H1 (cell line): ENCODE measurements at regions not wholly inside any gene's neighbourhood (a gene's known extent, or its start where the extent isn't known, plus 50 kb on each side); places are given as distances from the start of the nearest gene placed in this dataset.

Source experiments
- CTCF ChIA-PET: fragments of 300-600 bp; sonication (Branson Sonifier 250); formaldehyde crosslinking; loops from one replicate; lab custom pipeline; 2021; ENCODE audit not compliant: partially characterized antibody; lab: Charles Lee
- POLR2A ChIA-PET: fragments of 300-600 bp; sonication (Branson Sonifier 250); formaldehyde crosslinking; loops from one replicate; lab custom pipeline; 2021; ENCODE audit warnings: inconsistent platforms; ENCODE audit not compliant: partially characterized antibody; lab: Charles Lee
- DNase-seq, 2 experiments: peaks; one replicate each; pipeline versions ENCODE4 v3.0.0 to v3.0.0-alpha.2; 2010 to 2022; ENCODE audit warnings: low spot score in 2 of 2, low read depth in 1 of 2, mixed read lengths in 1 of 2
- FAIRE-seq: peaks from 2 replicates; lab custom pipeline; 2011; peaks lifted over from hg19 to GRCh38; lab: Jason Lieb, UNC
- H2AFZ ChIP-seq: 2 replicates; pipeline ENCODE4 v1.8.1; 2012; ENCODE audit warnings: low read length, inconsistent platforms
- H2AK5ac ChIP-seq: 2 replicates; pipeline ENCODE4 v1.6.1; 2013; ENCODE audit warnings: low read depth, low read length
- H2BK120ac ChIP-seq: replicated peaks from 2 replicates; pipeline ENCODE3; 2013; ENCODE audit warnings: low read depth, low read length, inconsistent platforms
- H2BK12ac ChIP-seq: 2 replicates; pipeline ENCODE4 v1.6.1; 2013; ENCODE audit warnings: low read depth, low read length
- H2BK15ac ChIP-seq: 2 replicates; pipeline ENCODE4 v1.6.1; 2013; ENCODE audit warnings: low read length
- H2BK20ac ChIP-seq: 2 replicates; pipeline ENCODE4 v1.6.1; 2013; ENCODE audit warnings: low read length
- H2BK5ac ChIP-seq: 2 replicates; pipeline ENCODE4 v1.6.1; 2013; ENCODE audit warnings: low read depth, low read length
- H3K14ac ChIP-seq: 2 replicates; pipeline ENCODE4 v1.6.1; 2013; ENCODE audit warnings: inconsistent platforms; ENCODE audit not compliant: insufficient read length
- H3K18ac ChIP-seq: 2 replicates; pipeline ENCODE4 v1.6.1; 2013; ENCODE audit warnings: low read length; ENCODE audit errors: extremely low read depth
- H3K23ac ChIP-seq: 2 replicates; pipeline ENCODE4 v1.6.1; 2013; ENCODE audit warnings: inconsistent platforms; ENCODE audit not compliant: insufficient read length
- H3K23me2 ChIP-seq: 2 replicates; pipeline ENCODE4 v1.6.1; 2013; ENCODE audit warnings: low read depth, low read length
- H3K27ac ChIP-seq: 2 replicates; pipeline ENCODE4 v1.6.1; 2011; ENCODE audit warnings: low read depth, low read length, inconsistent platforms
- H3K27me3 ChIP-seq, 4 experiments: replicated peaks in 1 of 4; 1 replicate in 1 of 4; 2 replicates in 3 of 4; pipeline versions ENCODE4 v1.6.1 to v1.8.1; 2011 to 2013; ENCODE audit warnings: low read length in 3 of 4, mild to moderate bottlenecking in 3 of 4, inconsistent platforms in 2 of 4, mixed read lengths in 2 of 4, moderate library complexity in 1 of 4; ENCODE audit not compliant: control insufficient read depth in 3 of 4, insufficient read depth in 3 of 4; ENCODE audit errors: extremely low read depth in 1 of 4
- H3K36me3 ChIP-seq, 4 experiments: 2 replicates each; pipeline versions ENCODE4 v1.6.1 to v1.8.1; 2011 to 2013; ENCODE audit warnings: mild to moderate bottlenecking in 4 of 4, low read length in 3 of 4, moderate library complexity in 2 of 4, control low read depth in 1 of 4, inconsistent platforms in 1 of 4; ENCODE audit not compliant: insufficient read depth in 4 of 4, control insufficient read depth in 2 of 4
- H3K4ac ChIP-seq: replicated peaks from 2 replicates; pipeline ENCODE3; 2013; ENCODE audit warnings: low read length, low read depth, mixed read lengths, inconsistent platforms; ENCODE audit not compliant: insufficient read length
- H3K4me1 ChIP-seq, 4 experiments: replicated peaks in 1 of 4; 1 replicate in 1 of 4; 2 replicates in 3 of 4; pipeline versions ENCODE4 v1.6.1 to v1.8.1; 2011 to 2013; ENCODE audit warnings: low read length in 3 of 4, inconsistent platforms in 2 of 4, mixed read lengths in 1 of 4; ENCODE audit not compliant: insufficient read depth in 4 of 4, control insufficient read depth in 3 of 4
- H3K4me2 ChIP-seq, 2 experiments: 2 replicates each; pipeline versions ENCODE4 v1.6.1 to v1.8.1; 2011 to 2013; ENCODE audit warnings: low read depth in 2 of 2, low read length in 2 of 2, control low read depth in 1 of 2, inconsistent platforms in 1 of 2, mild to moderate bottlenecking in 1 of 2; ENCODE audit not compliant: insufficient read depth in 1 of 2
- H3K4me3 ChIP-seq, 4 experiments: fragments of 200-600, 300-600 bp in 1 of 4; sonication (generic), shearing (Covaris generic), sonication (Bioruptor Twin) in 1 of 4; 2 replicates each; pipeline versions ENCODE4 v1.5.1 to v1.8.1; 2011 to 2016; ENCODE audit warnings: low read length in 4 of 4, low read depth in 3 of 4, control low read depth in 2 of 4, inconsistent platforms in 2 of 4, mild to moderate bottlenecking in 2 of 4, mixed read lengths in 1 of 4, moderate library complexity in 1 of 4; ENCODE audit not compliant: insufficient read depth in 2 of 4; ENCODE audit errors: extremely low read depth in 1 of 4
- H3K56ac ChIP-seq: replicated peaks from 2 replicates; pipeline ENCODE3; 2013; ENCODE audit warnings: low read depth, mild to moderate bottlenecking, mixed read lengths, low read length, inconsistent platforms; ENCODE audit not compliant: insufficient read length
- H3K79me1 ChIP-seq: 2 replicates; pipeline ENCODE4 v1.6.1; 2013; ENCODE audit warnings: low read depth, low read length, control low read depth
- H3K79me2 ChIP-seq, 2 experiments: 2 replicates each; pipeline versions ENCODE4 v1.6.1 to v1.8.1; 2012 to 2013; ENCODE audit warnings: low read length in 2 of 2, mild to moderate bottlenecking in 2 of 2, inconsistent platforms in 1 of 2; ENCODE audit not compliant: insufficient read depth in 2 of 2, control insufficient read depth in 1 of 2
- H3K9ac ChIP-seq, 4 experiments: replicated peaks in 1 of 4; 1 replicate in 1 of 4; 2 replicates in 3 of 4; pipeline versions ENCODE4 v1.6.1 to v1.8.1; 2011 to 2013; ENCODE audit warnings: low read depth in 3 of 4, low read length in 3 of 4, control low read depth in 2 of 4, mild to moderate bottlenecking in 2 of 4, moderate library complexity in 2 of 4, inconsistent platforms in 1 of 4; ENCODE audit errors: extremely low read depth in 1 of 4
- H3K9me3 ChIP-seq, 2 experiments: 2 replicates each; pipeline versions ENCODE4 v1.6.1 to v1.8.1; 2012 to 2013; ENCODE audit warnings: mild to moderate bottlenecking in 2 of 2, moderate library complexity in 2 of 2, control low read depth in 1 of 2, inconsistent platforms in 1 of 2, low read depth in 1 of 2, low read length in 1 of 2, mixed read lengths in 1 of 2; ENCODE audit not compliant: insufficient read depth in 2 of 2
- H4K20me1 ChIP-seq, 2 experiments: replicated peaks in 1 of 2; 2 replicates each; pipeline versions ENCODE3 to v1.8.1; 2011 to 2013; ENCODE audit warnings: inconsistent platforms in 2 of 2, low read length in 2 of 2, mild to moderate bottlenecking in 1 of 2; ENCODE audit not compliant: insufficient read depth in 2 of 2, control insufficient read depth in 1 of 2
- H4K5ac ChIP-seq: 2 replicates; pipeline ENCODE4 v1.6.1; 2013; ENCODE audit warnings: low read length, low read depth, mixed read lengths, inconsistent platforms; ENCODE audit not compliant: insufficient read length
- H4K8ac ChIP-seq: 2 replicates; pipeline ENCODE4 v1.8.0; 2013; ENCODE audit warnings: mild to moderate bottlenecking, moderate library complexity, low read length, inconsistent platforms; ENCODE audit not compliant: insufficient read depth; ENCODE audit errors: extremely low read depth
- H4K91ac ChIP-seq: replicated peaks from 2 replicates; pipeline ENCODE3; 2013; ENCODE audit warnings: low read length, mixed read lengths, inconsistent platforms; ENCODE audit not compliant: insufficient read length
- CTBP2 ChIP-seq: IDR thresholded peaks from 2 replicates; pipeline ENCODE4 v1.7.0; 2011; ENCODE audit warnings: borderline replicate concordance, mild to moderate bottlenecking, moderate library complexity, mixed read lengths, low read length; ENCODE audit not compliant: insufficient read depth, insufficient read length
- EGR1 ChIP-seq: IDR thresholded peaks from 2 replicates; pipeline ENCODE4 v1.6.1; 2011; ENCODE audit warnings: low read depth, low read length, borderline replicate concordance
- GTF2F1 ChIP-seq: IDR thresholded peaks from 2 replicates; pipeline ENCODE4 v1.6.1; 2012; ENCODE audit warnings: low read depth, low read length, improper control_type of control experiment, borderline replicate concordance
- HDAC6 ChIP-seq: IDR thresholded peaks from one replicate; pipeline ENCODE4 v1.7.1; 2012; ENCODE audit warnings: low read depth, mild to moderate bottlenecking, inconsistent platforms, low read length, moderate library complexity
- RNF2 ChIP-seq: fragments of 200-900, 300-1000 bp; sonication (generic); IDR thresholded peaks from 2 replicates; pipeline ENCODE4 v1.7.1; 2016; ENCODE audit warnings: borderline replicate concordance, low read depth, mild to moderate bottlenecking, antibody characterized with exemption, low read length; ENCODE audit not compliant: poor library complexity, severe bottlenecking; ENCODE audit errors: missing control alignments
- RXRA ChIP-seq: IDR thresholded peaks from 2 replicates; pipeline ENCODE4 v1.6.1; 2011; ENCODE audit warnings: low read depth, mild to moderate bottlenecking, low read length, moderate library complexity; ENCODE audit not compliant: insufficient read depth
- SP4 ChIP-seq: IDR thresholded peaks from 2 replicates; pipeline ENCODE4 v1.6.1; 2012; ENCODE audit warnings: low read length, inconsistent platforms
- TAF7 ChIP-seq: optimal IDR thresholded peaks from 2 replicates; pipeline ENCODE3; 2011; ENCODE audit warnings: low read depth, mild to moderate bottlenecking, inconsistent platforms, low read length, moderate library complexity, borderline replicate concordance
- YY1 ChIP-seq: IDR thresholded peaks from 2 replicates; pipeline ENCODE4 v1.6.1; 2011; ENCODE audit warnings: low read depth, mild to moderate bottlenecking, low read length
- WGBS, 2 experiments: shearing (Covaris generic) in 1 of 2; methylation state at CpG; one replicate each; pipeline versions ENCODE4 v1.1.6 to v1.1.7; 2013 to 2015; ENCODE audit warnings: low lambda C conversion rate in 2 of 2, mixed read lengths in 2 of 2, inconsistent platforms in 1 of 2, low coverage in 1 of 2, missing lambda C conversion rate in 1 of 2; ENCODE audit not compliant: insufficient replicate concordance in 2 of 2, insufficient coverage in 1 of 2, insufficient read length in 1 of 2; ENCODE audit errors: extremely low coverage in 1 of 2, missing lambda C conversion rate in 1 of 2; 5-methylcytosine and 5-hydroxymethylcytosine counted together

- Histone ChIP-seq H3K27ac (no peak overlapping the region), H3K4me3 (no peak overlapping the region), H3K18ac (no peak overlapping the region), H3K23ac (no peak overlapping the region), H3K56ac (no peak overlapping the region), H3K36me3 (no peaks in the 10 kb centered on the region), H2AK5ac (no peak overlapping the region), H4K8ac (no peak overlapping the region), H2BK120ac (no peak overlapping the region), H3K79me1 (no peaks in the 10 kb centered on the region), H3K4ac (no peak overlapping the region), H3K79me2 (no peaks in the 10 kb centered on the region), H4K20me1 (no peaks in the 10 kb centered on the region), H3K27me3 (no peaks in the 10 kb centered on the region), H2BK5ac (no peak overlapping the region), H2BK20ac (no peak overlapping the region), H2AFZ (no peak overlapping the region), H3K9ac (no peak overlapping the region), H3K23me2 (no peaks in the 10 kb centered on the region; the same call in 1 of the 2 replicates), H4K91ac (no peak overlapping the region), H3K9me3 (no peaks in the 10 kb centered on the region), H2BK12ac (no peak overlapping the region), H2BK15ac (no peak overlapping the region), H3K14ac (no peak overlapping the region), H3K4me2 (no peak overlapping the region), H4K5ac (no peak overlapping the region), H3K4me1 (peaks cover 0 to 7% (median 1%) of the 10 kb centered on the region in 4 experiments; a peak in 5 of 7 replicates)
- DNase-seq (no peak), FAIRE-seq (no peak)
- no peak for TF ChIP-seq RNF2
- TF ChIP-seq RXRA: no peak
- TF ChIP-seq HDAC6: no peak
- no peak for TF ChIP-seq YY1
- no peak for TF ChIP-seq GTF2F1
- no peak for TF ChIP-seq TAF7
- no peak for TF ChIP-seq CTBP2
- TF ChIP-seq SP4: no peak
- no peak for TF ChIP-seq EGR1
- 95% methylated on average over 1 of the region's 1 CpG; no CpG with 5 or more reads in 1 of the 2 experiments for WGBS, 2 experiments
- POLR2A ChIA-PET: interaction anchor here (1.1 kb wide), 1 partner anchor 10 kb away, joined by 4 read pairs; no protein-coding TSS in a partner anchor
- CTCF ChIA-PET: no interaction called here
Observed at GRCh38 chr4:130043732-130044160, 947.8 kb downstream of the C4orf33 start.
